Middle frontal gyrus (tissue), 1 donor: ENCODE measurements at regions not wholly inside any gene's neighbourhood (a gene's known extent, or its start where the extent isn't known, plus 50 kb on each side); places are given as distances from the start of the nearest gene placed in this dataset.

Experiments
- DNase-seq: peaks from one replicate; pipeline ENCODE4 v3.0.0-alpha.2; 2015; ENCODE audit warnings: low spot score; ENCODE audit errors: extremely low spot score

- no peak for DNase-seq
Measured at GRCh38 chr6:155505608-155505989, 50.0 kb upstream of the NOX3 start.
